ENCODE measurements at regions not wholly inside any gene's neighbourhood (a gene's known extent, or its start where the extent isn't known, plus 50 kb on each side); places are given as distances from the start of the nearest gene placed in this dataset.
"Not testable (repeated sequence)": the region's sequence is repeated elsewhere in the genome, so short reads cannot be mapped to it uniquely, and the experiment has no call there.

- peak in 1 of 10 donors; percentile 8 for DNase-seq
- intact Hi-C loops (cut with DNase I): no loop called here
These were observed 320.5 kb downstream of the MMUT start for GRCh38 chr6:49142421-49143151.

GRCh38 chr6:49121970-49122369, 341.1 kb downstream of the MMUT start:
- intact Hi-C loops (cut with DNase I): no loop called here
- no peak for DNase-seq

GRCh38 chr6:49118478-49118877, 344.6 kb downstream of the MMUT start:
- DNase-seq: no peak
- intact Hi-C loops (cut with DNase I): no loop called here

- no peak for DNase-seq
- intact Hi-C loops (cut with DNase I): no loop called here
These were observed 352.1 kb downstream of the MMUT start for GRCh38 chr6:49110916-49111315.

GRCh38 chr6:49097664-49098063, 365.4 kb downstream of the MMUT start:
- peak in 2 of 10 donors; percentile 35 to 61 for DNase-seq
- intact Hi-C loops (cut with DNase I): not testable (repeated sequence)

- no peak for DNase-seq
- intact Hi-C loops (cut with DNase I): no loop called here
These were observed 365.9 kb downstream of the MMUT start for GRCh38 chr6:49097116-49097515.

GRCh38 chr6:49088631-49089030, 374.4 kb downstream of the MMUT start:
- intact Hi-C loops (cut with DNase I): no loop called here
- DNase-seq: no peak

GRCh38 chr6:49087369-49087768, 375.7 kb downstream of the MMUT start:
- intact Hi-C loops (cut with DNase I): no loop called here
- peak in 1 of 10 donors; percentile 42 for DNase-seq

GRCh38 chr6:49082611-49083010, 380.4 kb downstream of the MMUT start:
- intact Hi-C loops (cut with DNase I): no loop called here
- DNase-seq: no peak

- intact Hi-C loops (cut with DNase I): no loop called here
- DNase-seq: no peak
These were observed 390.0 kb downstream of the MMUT start for GRCh38 chr6:49072885-49073620.

GRCh38 chr6:49072146-49072545, 390.9 kb downstream of the MMUT start:
- intact Hi-C loops (cut with DNase I): no loop called here
- no peak for DNase-seq

- no peak for DNase-seq
- intact Hi-C loops (cut with DNase I): no loop called here
These were observed 392.6 kb downstream of the MMUT start for GRCh38 chr6:49070411-49070810.

- intact Hi-C loops (cut with DNase I): no loop called here
These were observed 408.7 kb downstream of the MMUT start for GRCh38 chr6:49054311-49054710.

GRCh38 chr6:49052901-49053300, 410.2 kb downstream of the MMUT start:
- intact Hi-C loops (cut with DNase I): no loop called here
- no peak for DNase-seq

More at GRCh38 chr6:49054311-49054710, 408.7 kb downstream of the MMUT start:
- no peak for DNase-seq

GRCh38 chr6:49051281-49051680, 411.8 kb downstream of the MMUT start:
- no peak for DNase-seq
- intact Hi-C loops (cut with DNase I): no loop called here

GRCh38 chr6:49050584-49050983, 412.5 kb downstream of the MMUT start:
- no peak for DNase-seq
- intact Hi-C loops (cut with DNase I): no loop called here

- intact Hi-C loops (cut with DNase I): no loop called here
These were observed 424.7 kb downstream of the MMUT start for GRCh38 chr6:49038294-49038822.

GRCh38 chr6:49030251-49031020, 432.6 kb downstream of the MMUT start:
- intact Hi-C loops (cut with DNase I): no loop called here
- DNase-seq: no peak

More at GRCh38 chr6:49038294-49038822, 424.7 kb downstream of the MMUT start:
- DNase-seq: no peak

- intact Hi-C loops (cut with DNase I): no loop called here
- no peak for DNase-seq
These were observed 435.4 kb downstream of the MMUT start for GRCh38 chr6:49027644-49028043.

- intact Hi-C loops (cut with DNase I): no loop called here
These were observed 437.5 kb downstream of the MMUT start for GRCh38 chr6:49025273-49026240.

More at GRCh38 chr6:49025273-49026240, 437.5 kb downstream of the MMUT start:
- DNase-seq: no peak
